ENCODE measurements at regions not wholly inside any gene's neighbourhood (a gene's known extent, or its start where the extent isn't known, plus 50 kb on each side); places are given as distances from the start of the nearest gene placed in this dataset.
"Not testable (repeated sequence)": the region's sequence is repeated elsewhere in the genome, so short reads cannot be mapped to it uniquely, and the experiment has no call there.

DNA sequence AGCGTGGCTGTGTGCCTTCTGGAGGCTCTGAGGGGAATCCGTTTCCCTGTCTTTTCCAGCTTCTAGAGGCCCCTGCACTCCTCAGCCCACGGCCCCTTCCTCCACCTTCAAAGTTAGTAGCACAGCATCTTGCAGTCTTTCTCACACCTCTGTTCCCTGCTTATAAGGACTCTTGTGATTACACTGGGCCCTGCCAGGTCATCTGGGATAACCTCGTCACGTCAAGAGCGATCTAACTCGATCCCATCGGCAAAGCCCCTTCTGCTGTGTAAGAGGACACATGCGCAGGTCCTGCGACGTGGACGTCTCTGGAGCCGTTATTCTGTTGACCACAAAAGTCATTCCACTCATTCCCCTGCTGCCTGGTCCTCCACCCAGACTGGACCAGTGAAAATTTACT lies 159.2 kb downstream of the BMP7 start:
- no peak for ATAC-seq (replicated peaks in 6 of 8)
- Histone ChIP-seq H3K4me1 (replicated peaks in 1 of 2) (peaks cover 14% of the 10 kb centered on the region in 2 donors), H3K4me3 (no peak overlapping the region), H3K27ac (no peak overlapping the region)
- 50 to 100% (median 97%) methylated on average over 2 to 11 of the region's 13 CpGs; no CpG with 5 or more reads in 4 of the 10 experiments for WGBS, 10 experiments
- in situ Hi-C loops (cut with MboI; ENCODE audit: low pct_unique_long_range_greater_than_20kb in 2 of 9, low sequenced_read_pairs in 9 of 9, unreplicated experiment in 9 of 9): no loop called here

DNA sequence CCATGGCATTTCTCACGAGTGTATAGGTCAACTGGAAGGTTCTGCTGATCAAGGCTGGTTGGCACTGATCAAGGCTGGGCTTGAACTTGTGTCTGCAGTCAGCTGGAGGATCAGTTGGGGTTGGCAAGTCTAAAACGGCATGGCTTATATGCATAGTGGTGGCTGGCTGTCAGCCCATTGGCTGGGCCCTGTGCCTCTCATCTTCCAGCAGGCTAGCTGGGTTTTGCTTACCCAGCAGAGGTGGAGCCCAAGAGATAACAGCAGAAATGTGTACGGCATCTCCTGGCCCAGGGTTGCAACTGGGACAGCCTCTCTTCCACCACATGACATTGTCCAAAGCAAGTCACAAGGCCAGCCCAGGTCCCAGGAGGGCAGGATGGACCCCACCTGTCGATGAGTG lies 158.2 kb downstream of the BMP7 start:
- H3K4me3 ChIP-seq: no peak overlapping the region
- WGBS, 10 experiments: 10 to 92% (median 54%) methylated on average over 1 to 2 of the region's 4 CpGs; no CpG with 5 or more reads in 6 of the 10 experiments
- H3K4me1 ChIP-seq (replicated peaks in 1 of 2): peaks cover 14% of the 10 kb centered on the region in 2 donors
- no peak overlapping the region for H3K27ac ChIP-seq
- in situ Hi-C loops (cut with MboI; ENCODE audit: low pct_unique_long_range_greater_than_20kb in 2 of 9, low sequenced_read_pairs in 9 of 9, unreplicated experiment in 9 of 9): no loop called here
- ATAC-seq (replicated peaks in 6 of 8): no peak

DNA sequence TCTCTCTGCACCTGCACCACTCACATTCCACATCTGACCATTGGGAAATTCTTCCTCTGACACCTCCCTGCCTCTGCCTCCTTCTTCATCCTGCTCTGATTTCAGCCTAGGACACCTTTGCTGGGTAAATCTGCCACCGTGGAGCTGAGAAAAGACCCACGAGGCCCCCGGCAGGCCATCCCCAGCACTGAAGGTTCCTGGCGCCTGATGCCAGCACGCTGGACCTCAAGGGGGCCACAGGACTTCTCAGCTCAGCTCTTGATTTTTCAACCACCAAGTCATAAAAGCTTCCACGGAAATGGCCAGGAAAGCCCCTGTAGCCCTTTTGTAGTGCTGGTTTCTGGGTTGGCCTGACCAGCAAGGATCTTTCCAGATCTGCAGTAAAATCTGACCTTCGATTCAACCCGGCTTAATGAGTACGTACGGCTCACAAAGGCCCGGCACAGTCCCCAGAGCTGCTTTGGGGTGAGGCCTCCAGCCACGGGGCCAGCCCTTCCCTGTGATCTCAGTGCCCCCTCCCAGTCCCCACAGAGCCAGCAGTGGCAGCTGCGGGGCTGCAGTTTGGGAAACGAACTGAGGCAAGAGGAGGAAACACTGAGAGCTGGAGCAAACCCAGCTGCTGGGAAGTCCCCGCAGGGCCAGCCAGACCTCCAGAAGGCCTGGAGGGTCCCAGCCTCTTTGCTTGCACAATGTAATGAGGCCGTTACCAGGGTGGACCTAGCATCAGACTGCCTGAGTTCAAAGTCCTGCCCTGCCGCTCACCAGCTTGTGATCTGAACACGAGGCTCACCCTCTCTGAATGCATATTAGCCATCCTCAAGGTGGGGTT lies 157.5 kb downstream of the BMP7 start:
- peak; percentile 26 to 93 (median 88) for ATAC-seq (replicated peaks in 6 of 8)
- WGBS, 10 experiments: 0 to 64% (median 45%) methylated on average over 1 to 6 of the region's 18 CpGs; no CpG with 5 or more reads in 4 of the 10 experiments
- in situ Hi-C loops (cut with MboI; ENCODE audit: low pct_unique_long_range_greater_than_20kb in 2 of 9, low sequenced_read_pairs in 9 of 9, unreplicated experiment in 9 of 9): no loop called here
- Histone ChIP-seq H3K27ac (peak overlapping the region; percentile 56 to 60), H3K4me3 (no peak overlapping the region), H3K4me1 (replicated peaks in 1 of 2) (peaks cover 14% of the 10 kb centered on the region in 2 donors)

DNA sequence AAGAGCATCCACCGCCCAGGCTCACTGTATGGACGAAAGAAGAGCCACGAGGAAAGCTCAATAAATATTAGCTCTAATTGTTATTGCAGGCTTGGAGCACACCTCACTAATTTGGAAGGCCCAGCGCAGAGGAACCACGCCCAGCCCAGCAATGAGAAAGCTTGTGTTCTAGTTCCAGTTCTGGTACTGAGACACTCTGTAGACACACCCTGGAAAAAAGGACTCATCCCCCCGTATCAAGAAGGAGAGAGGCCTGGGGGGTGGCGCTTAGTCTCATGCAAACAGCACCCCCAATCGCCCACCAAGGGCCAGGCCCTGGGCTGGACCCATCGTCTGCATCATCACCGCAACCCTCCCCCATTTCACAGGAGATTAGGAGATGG lies 156.9 kb downstream of the BMP7 start:
- WGBS, 10 experiments: 4 to 100% (median 87%) methylated on average over 1 to 5 of the region's 10 CpGs; no CpG with 5 or more reads in 4 of the 10 experiments
- in situ Hi-C loops (cut with MboI; ENCODE audit: low pct_unique_long_range_greater_than_20kb in 2 of 9, low sequenced_read_pairs in 9 of 9, unreplicated experiment in 9 of 9): no loop called here
- H3K4me1 ChIP-seq (replicated peaks in 1 of 2): peaks cover 14% of the 10 kb centered on the region in 2 donors
- H3K27ac ChIP-seq: no peak overlapping the region
- no peak for ATAC-seq (replicated peaks in 6 of 8)
- H3K4me3 ChIP-seq: no peak overlapping the region

DNA sequence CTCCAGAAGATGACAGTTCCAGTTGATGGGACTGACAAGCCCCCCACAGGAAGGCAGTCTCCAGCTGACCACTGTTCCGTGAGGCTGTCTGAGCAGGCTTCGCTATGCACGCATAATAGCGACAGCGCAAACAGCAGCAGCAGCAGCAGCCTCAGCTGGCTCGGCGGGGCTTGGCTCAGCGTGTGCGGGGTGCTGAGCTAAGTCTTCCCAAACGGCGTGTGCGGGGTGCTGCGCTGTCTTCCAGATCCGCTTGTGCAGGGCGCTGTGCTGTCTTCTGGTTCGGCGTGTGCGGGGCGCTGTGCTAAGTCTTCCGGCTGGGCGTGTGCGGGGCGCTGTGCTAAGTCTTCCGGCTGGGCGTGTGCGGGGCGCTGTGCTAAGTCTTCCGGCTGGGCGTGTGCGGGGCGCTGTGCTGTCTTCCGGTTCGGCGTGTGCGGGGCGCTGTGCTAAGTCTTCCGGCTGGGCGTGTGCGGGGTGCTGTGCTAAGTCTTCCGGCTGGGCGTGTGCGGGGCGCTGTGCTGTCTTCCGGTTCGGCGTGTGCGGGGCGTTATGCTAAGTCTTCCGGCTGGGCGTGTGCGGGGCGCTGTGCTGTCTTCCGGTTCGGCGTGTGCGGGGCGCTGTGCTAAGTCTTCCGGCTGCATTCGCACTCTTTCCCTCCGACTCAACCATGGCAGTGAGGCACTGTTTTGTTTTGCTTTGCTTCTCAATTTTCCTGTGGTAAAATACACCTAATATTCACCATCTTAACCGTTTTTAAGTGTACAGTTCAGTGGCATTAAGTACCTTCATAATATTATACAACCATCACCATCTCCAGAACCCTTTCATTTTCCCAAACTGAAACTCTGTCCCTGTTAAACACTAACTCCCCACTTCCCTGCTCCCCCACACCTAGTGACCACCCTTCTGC lies 156.1 kb downstream of the BMP7 start:
- WGBS, 10 experiments: 59 to 100% (median 93%) methylated on average over 1 to 11 of the region's 61 CpGs; no CpG with 5 or more reads in 6 of the 10 experiments
- in situ Hi-C loops (cut with MboI; ENCODE audit: low pct_unique_long_range_greater_than_20kb in 2 of 9, low sequenced_read_pairs in 9 of 9, unreplicated experiment in 9 of 9); H3K4me3 ChIP-seq; H3K27ac ChIP-seq; ATAC-seq (replicated peaks in 6 of 8): not testable (repeated sequence)
- peaks cover 14% of the 10 kb centered on the region in 2 donors for H3K4me1 ChIP-seq (replicated peaks in 1 of 2)

DNA sequence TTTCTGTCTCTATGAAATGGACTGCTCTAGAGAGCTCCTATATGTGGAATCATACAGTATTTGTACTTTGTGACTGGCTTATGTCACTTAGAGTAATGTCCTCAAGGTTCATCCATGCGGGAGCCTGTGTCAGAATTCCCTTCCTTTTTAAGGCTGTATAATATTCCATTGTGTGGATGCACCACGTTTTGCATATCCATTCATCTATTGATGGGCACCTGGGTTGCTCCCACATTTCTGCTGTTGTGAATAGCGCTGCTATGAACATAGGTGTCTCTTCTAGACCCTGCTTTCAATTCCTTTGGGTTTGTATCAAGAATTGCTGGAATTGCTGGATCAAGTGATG lies 155.4 kb downstream of the BMP7 start:
- in situ Hi-C loops (cut with MboI; ENCODE audit: low pct_unique_long_range_greater_than_20kb in 2 of 9, low sequenced_read_pairs in 9 of 9, unreplicated experiment in 9 of 9): no loop called here
- WGBS, 10 experiments: 0 to 100% (median 75%) methylated on average over 1 to 3 of the region's 3 CpGs; no CpG with 5 or more reads in 2 of the 10 experiments
- no peak for ATAC-seq (replicated peaks in 6 of 8)
- Histone ChIP-seq H3K4me1 (replicated peaks in 1 of 2) (peaks cover 14% of the 10 kb centered on the region in 2 donors), H3K4me3 (no peak overlapping the region), H3K27ac (no peak overlapping the region)

DNA sequence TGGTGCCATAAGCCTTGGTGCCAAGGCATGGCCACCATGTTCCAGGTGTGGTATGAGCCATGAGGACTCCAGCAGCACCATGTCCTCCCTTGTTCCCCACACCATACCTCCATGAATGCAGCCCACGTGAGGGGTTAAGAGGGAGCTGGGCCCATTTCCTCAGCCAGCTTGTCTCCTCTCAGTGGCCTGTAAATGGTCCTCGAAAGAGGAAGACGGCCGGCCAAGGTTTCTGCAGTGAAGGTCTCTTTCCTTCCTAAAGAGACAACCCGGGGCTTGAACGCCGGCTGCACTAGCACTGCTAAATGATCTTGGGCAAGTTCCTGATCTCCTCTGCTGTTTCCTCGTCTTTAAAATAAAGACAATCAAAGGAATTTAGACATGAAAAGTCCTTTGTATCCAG lies 154.0 kb downstream of the BMP7 start:
- ATAC-seq (replicated peaks in 6 of 8): no peak
- Histone ChIP-seq H3K4me3 (no peak overlapping the region), H3K27ac (no peak overlapping the region), H3K4me1 (replicated peaks in 1 of 2) (peaks cover 14% of the 10 kb centered on the region in 2 donors)
- in situ Hi-C loops (cut with MboI; ENCODE audit: low pct_unique_long_range_greater_than_20kb in 2 of 9, low sequenced_read_pairs in 9 of 9, unreplicated experiment in 9 of 9): no loop called here
- WGBS, 10 experiments: 13 to 93% (median 79%) methylated on average over 1 to 6 of the region's 8 CpGs; no CpG with 5 or more reads in 2 of the 10 experiments

DNA sequence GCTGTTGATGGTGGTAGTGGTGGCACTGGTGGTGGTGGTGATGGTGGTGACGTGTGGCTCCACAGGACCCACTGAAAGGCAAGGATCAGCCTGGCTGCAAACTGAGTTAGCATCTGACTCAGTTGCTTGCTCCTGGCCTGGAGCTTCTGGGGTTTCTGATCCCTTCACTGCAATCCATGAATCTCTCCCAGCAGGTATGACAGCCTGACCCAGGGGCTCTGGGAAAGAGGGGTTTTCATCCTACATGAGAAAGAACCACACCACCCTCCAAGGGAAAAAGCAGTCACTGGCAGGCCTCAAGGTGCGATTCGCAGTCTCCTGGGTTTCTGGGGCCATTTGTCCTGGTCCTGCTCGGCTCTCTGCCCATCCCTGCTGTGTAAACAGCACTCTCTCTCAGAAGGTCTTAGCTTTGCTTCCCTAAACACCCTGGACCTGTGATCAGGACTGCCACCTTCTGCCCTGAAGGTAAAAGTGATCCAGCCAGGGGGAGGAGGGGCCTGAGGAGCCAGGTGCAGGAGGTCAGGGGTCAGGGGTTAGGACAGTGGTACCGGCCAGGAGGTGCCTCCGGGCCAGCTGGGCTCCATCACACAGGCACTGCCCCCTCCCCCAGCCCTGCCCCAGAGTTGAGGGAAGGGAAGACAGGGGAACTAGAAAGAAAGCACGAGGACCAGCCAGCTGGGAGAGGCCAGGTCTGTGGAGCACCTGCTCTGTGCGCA lies 152.0 kb downstream of the BMP7 start:
- ATAC-seq (replicated peaks in 6 of 8): no peak
- WGBS, 10 experiments: 0 to 100% (median 80%) methylated on average over 1 to 3 of the region's 8 CpGs; no CpG with 5 or more reads in 5 of the 10 experiments
- no peak overlapping the region for H3K27ac ChIP-seq
- peaks cover under 1 to 3% of the 10 kb centered on the region in 2 donors for H3K4me1 ChIP-seq (replicated peaks in 1 of 2)
- in situ Hi-C loops (cut with MboI; ENCODE audit: low pct_unique_long_range_greater_than_20kb in 2 of 9, low sequenced_read_pairs in 9 of 9, unreplicated experiment in 9 of 9): no loop called here
- no peak overlapping the region for H3K4me3 ChIP-seq

DNA sequence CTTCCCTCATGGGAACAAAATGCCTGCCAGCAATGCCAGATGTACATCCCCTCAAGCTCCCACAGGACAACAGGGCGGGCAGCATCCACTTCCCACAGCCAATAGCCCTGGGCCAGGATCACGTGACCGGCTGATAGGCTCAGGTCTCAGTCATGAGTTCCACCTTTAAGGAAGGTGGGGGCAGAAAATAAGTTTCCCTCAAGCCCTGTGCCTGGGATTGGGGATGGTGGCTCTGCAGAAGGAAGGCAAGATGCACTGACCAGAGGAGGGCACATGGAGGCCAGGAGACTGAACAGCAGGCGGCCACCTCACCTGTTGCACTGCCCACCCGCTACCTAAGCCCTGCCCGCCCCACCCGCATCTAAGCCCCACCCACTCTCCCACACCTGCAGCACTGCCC lies 149.1 kb downstream of the BMP7 start:
- Histone ChIP-seq H3K27ac (no peak overlapping the region), H3K4me3 (no peak overlapping the region), H3K4me1 (replicated peaks in 1 of 2) (no peaks in the 10 kb centered on the region)
- in situ Hi-C loops (cut with MboI; ENCODE audit: low pct_unique_long_range_greater_than_20kb in 2 of 9, low sequenced_read_pairs in 9 of 9, unreplicated experiment in 9 of 9): no loop called here
- 70 to 100% (median 90%) methylated on average over 1 to 2 of the region's 7 CpGs; no CpG with 5 or more reads in 5 of the 10 experiments for WGBS, 10 experiments
- no peak for ATAC-seq (replicated peaks in 6 of 8)

DNA sequence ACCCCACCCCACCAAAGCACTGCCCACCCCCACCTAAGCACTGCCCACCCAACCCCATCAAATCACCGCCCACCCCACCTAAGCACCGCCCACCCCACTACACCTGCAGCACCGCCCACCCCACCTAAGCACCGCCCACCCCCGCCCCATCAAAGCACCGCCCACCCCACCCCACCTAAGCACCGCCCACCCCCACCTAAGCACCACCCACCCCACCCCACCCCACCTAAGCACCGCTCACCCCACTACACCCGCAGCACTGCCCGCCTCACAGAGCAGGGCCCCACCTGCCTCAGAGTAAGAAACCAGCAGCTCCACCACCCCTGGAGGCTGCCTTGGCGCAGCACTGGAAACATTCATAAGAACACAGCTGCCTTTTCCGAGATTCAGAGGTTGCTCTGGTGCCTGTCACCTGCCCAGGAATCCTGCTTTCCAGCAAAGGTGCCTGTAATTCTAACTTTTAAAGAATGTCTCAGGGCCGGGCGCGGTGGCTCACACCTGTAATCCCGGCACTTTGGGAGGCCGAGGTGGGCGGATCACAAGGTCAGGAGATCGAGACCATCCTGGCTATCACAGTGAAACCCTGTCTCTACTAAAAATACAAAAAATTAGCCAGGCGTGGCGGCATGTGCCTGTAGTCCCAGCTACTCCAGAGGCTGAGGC lies 148.2 kb downstream of the BMP7 start:
- Histone ChIP-seq H3K4me3 (no peak overlapping the region), H3K4me1 (replicated peaks in 1 of 2) (no peaks in the 10 kb centered on the region), H3K27ac (no peak overlapping the region)
- no peak for ATAC-seq (replicated peaks in 6 of 8)
- WGBS, 10 experiments: 84 to 100% (median 92%) methylated on average over 2 to 8 of the region's 21 CpGs; no CpG with 5 or more reads in 3 of the 10 experiments
- in situ Hi-C loops (cut with MboI; ENCODE audit: low pct_unique_long_range_greater_than_20kb in 2 of 9, low sequenced_read_pairs in 9 of 9, unreplicated experiment in 9 of 9): no loop called here
